ENCODE measurements at regions not wholly inside any gene's neighbourhood (a gene's known extent, or its start where the extent isn't known, plus 50 kb on each side); places are given as distances from the start of the nearest gene placed in this dataset.

- H3K27ac ChIP-seq: no peak overlapping the region
- TF ChIP-seq ZFX (IDR thresholded peaks at IDR 0.05): no peak
- TF ChIP-seq CTCF (conservative IDR thresholded peaks at IDR 0.05): no peak
These were observed 1945.9 kb upstream of the NUDT12 start for GRCh38 chr5:105508519-105508918.

GRCh38 chr5:105506692-105507277 lies 1944.2 kb upstream of the NUDT12 start:
- TF ChIP-seq ZFX (IDR thresholded peaks at IDR 0.05): no peak
- peak; percentile 77 for TF ChIP-seq CTCF (conservative IDR thresholded peaks at IDR 0.05)
- H3K27ac ChIP-seq: no peak overlapping the region

GRCh38 chr5:105503950-105504349 lies 1941.4 kb upstream of the NUDT12 start:
- no peak for TF ChIP-seq CTCF (conservative IDR thresholded peaks at IDR 0.05)
- TF ChIP-seq ZFX (IDR thresholded peaks at IDR 0.05): no peak
- no peak overlapping the region for H3K27ac ChIP-seq

GRCh38 chr5:105501315-105501714 lies 1938.7 kb upstream of the NUDT12 start:
- no peak overlapping the region for H3K27ac ChIP-seq
- TF ChIP-seq ZFX (IDR thresholded peaks at IDR 0.05) (no peak), CTCF (conservative IDR thresholded peaks at IDR 0.05) (no peak)

GRCh38 chr5:105475401-105475800 lies 1912.8 kb upstream of the NUDT12 start:
- H3K27ac ChIP-seq: no peak overlapping the region
- no peak for TF ChIP-seq CTCF (conservative IDR thresholded peaks at IDR 0.05)
- TF ChIP-seq ZFX (IDR thresholded peaks at IDR 0.05): no peak

GRCh38 chr5:105462377-105462776 lies 1899.8 kb upstream of the NUDT12 start:
- no peak overlapping the region for H3K27ac ChIP-seq
- TF ChIP-seq ZFX (IDR thresholded peaks at IDR 0.05) (no peak), CTCF (conservative IDR thresholded peaks at IDR 0.05) (no peak)

- TF ChIP-seq CTCF (conservative IDR thresholded peaks at IDR 0.05) (no peak), ZFX (IDR thresholded peaks at IDR 0.05) (no peak)
- no peak overlapping the region for H3K27ac ChIP-seq
These were observed 1898.1 kb upstream of the NUDT12 start for GRCh38 chr5:105460721-105461120.
